Heart left ventricle (tissue), 13 donors: ENCODE measurements at regions not wholly inside any gene's neighbourhood (a gene's known extent, or its start where the extent isn't known, plus 50 kb on each side); places are given as distances from the start of the nearest gene placed in this dataset.

Source experiments
- CTCF ChIP-seq, 12 donors: fragments of 200-600 bp; sonication (generic) in 4 of 12; IDR thresholded peaks; one replicate each; pipeline versions ENCODE4 v1.5.0 to v1.8.0; 2018 to 2022; ENCODE audit warnings: antibody characterized with exemption in 12 of 12, mild to moderate bottlenecking in 5 of 12
- POLR2A ChIP-seq, 2 donors: fragments of 450-650 bp; IDR thresholded peaks; one replicate each; pipeline ENCODE4 v1.6.1; 2017; ENCODE audit warnings: antibody characterized with exemption in 2 of 2, mild to moderate bottlenecking in 2 of 2, moderate library complexity in 2 of 2
- donor health status: ischemic (EF 13 %, LVEDD 7.1; RV severe dilation, severe dysfunction).
- donor health status: DM: no; HTN: yes; CAD: no.
- donor health status: DM: no; HTN: no; CAD: no.
- donor health status: ischemic (EF 25% LVEDD 6.9; RV normal size, moderate dysfunction).
- donor health status: ischemic (EF 25% LVEDD 5.7; RV mildly dilated, moderate dysfunction).
- donor health status: ischemic (EF 35%, LVEDD 5.7; RV mildly dilated, moderate dysfunction).
- donor health status: nonischemic (EF 11% LVEDD 7.7; RV severe dilation, severe dysfunction).
- donor health status: DM: yes; HTN: yes; CAD: no.
- donor health status: PGD.
- donor health status: ischemic (EF 29% LVEDD 5.4; RV normal size, mild dysfunction).
- donor health status: nonischemic (EF 23%, LVEDD 6.1; RV moderate dilation, normal function).

- TF ChIP-seq CTCF (IDR thresholded peaks at IDR 0.05) (peak in 9 of 12 donors; percentile 9 to 46 (median 27)), POLR2A (IDR thresholded peaks at IDR 0.05) (no peak)
These were observed 169.2 kb upstream of the MAGEB18 start for GRCh38 chrX:25968920-25969319.
